ENCODE measurements at regions not wholly inside any gene's neighbourhood (a gene's known extent, or its start where the extent isn't known, plus 50 kb on each side); places are given as distances from the start of the nearest gene placed in this dataset.

- DNase-seq (ENCODE audit: insufficient read length, low spot score): no peak
Measured at GRCh38 chr20:24812373-24812772, 136.7 kb upstream of the CST7 start.

GRCh38 chr20:24813080-24813479 lies 136.0 kb upstream of the CST7 start:
- FAIRE-seq (peak; percentile 83), DNase-seq (ENCODE audit: insufficient read length, low spot score) (no peak)

More at GRCh38 chr20:24812373-24812772, 136.7 kb upstream of the CST7 start:
- FAIRE-seq: no peak

- DNase-seq (ENCODE audit: insufficient read length, low spot score) (no peak), FAIRE-seq (no peak)
Measured at GRCh38 chr20:24813496-24813895, 135.6 kb upstream of the CST7 start.

- FAIRE-seq (no peak), DNase-seq (ENCODE audit: insufficient read length, low spot score) (no peak)
Measured at GRCh38 chr20:24813936-24814335, 135.1 kb upstream of the CST7 start.

GRCh38 chr20:24814556-24815195 lies 134.4 kb upstream of the CST7 start:
- DNase-seq (ENCODE audit: insufficient read length, low spot score) (no peak), FAIRE-seq (no peak)

- FAIRE-seq: no peak
- DNase-seq (ENCODE audit: insufficient read length, low spot score): no peak
Measured at GRCh38 chr20:24815196-24815815, 133.8 kb upstream of the CST7 start.

GRCh38 chr20:24815931-24816330 lies 133.1 kb upstream of the CST7 start:
- DNase-seq (ENCODE audit: insufficient read length, low spot score) (no peak), FAIRE-seq (no peak)

- no peak for FAIRE-seq
- no peak for DNase-seq (ENCODE audit: insufficient read length, low spot score)
Measured at GRCh38 chr20:24816431-24816830, 132.6 kb upstream of the CST7 start.

GRCh38 chr20:24816907-24817306 lies 132.2 kb upstream of the CST7 start:
- no peak for DNase-seq (ENCODE audit: insufficient read length, low spot score)

GRCh38 chr20:24817351-24817750 lies 131.7 kb upstream of the CST7 start:
- DNase-seq (ENCODE audit: insufficient read length, low spot score) (no peak), FAIRE-seq (no peak)

More at GRCh38 chr20:24816907-24817306, 132.2 kb upstream of the CST7 start:
- no peak for FAIRE-seq

GRCh38 chr20:24818056-24818455 lies 131.0 kb upstream of the CST7 start:
- FAIRE-seq (no peak), DNase-seq (ENCODE audit: insufficient read length, low spot score) (no peak)

- no peak for DNase-seq (ENCODE audit: insufficient read length, low spot score)
- FAIRE-seq: no peak
Measured at GRCh38 chr20:24819331-24819965, 129.6 kb upstream of the CST7 start.

- FAIRE-seq: no peak
- no peak for DNase-seq (ENCODE audit: insufficient read length, low spot score)
Measured at GRCh38 chr20:24820345-24820744, 128.7 kb upstream of the CST7 start.

- FAIRE-seq: no peak
- no peak for DNase-seq (ENCODE audit: insufficient read length, low spot score)
Measured at GRCh38 chr20:24821391-24821790, 127.7 kb upstream of the CST7 start.

GRCh38 chr20:24823176-24823784 lies 125.8 kb upstream of the CST7 start:
- FAIRE-seq (no peak), DNase-seq (ENCODE audit: insufficient read length, low spot score) (no peak)

- no peak for FAIRE-seq
Measured at GRCh38 chr20:24823989-24824693, 124.9 kb upstream of the CST7 start.

GRCh38 chr20:24825591-24825990 lies 123.5 kb upstream of the CST7 start:
- FAIRE-seq: no peak
- DNase-seq (ENCODE audit: insufficient read length, low spot score): no peak

More at GRCh38 chr20:24823989-24824693, 124.9 kb upstream of the CST7 start:
- no peak for DNase-seq (ENCODE audit: insufficient read length, low spot score)

- DNase-seq (ENCODE audit: insufficient read length, low spot score): no peak
- no peak for FAIRE-seq
Measured at GRCh38 chr20:24827603-24828295, 121.3 kb upstream of the CST7 start.

- FAIRE-seq: no peak
- DNase-seq (ENCODE audit: insufficient read length, low spot score): no peak
Measured at GRCh38 chr20:24828992-24829648, 119.9 kb upstream of the CST7 start.

All from HTR-8/SVneo (cell line).